ENCODE measurements at regions not wholly inside any gene's neighbourhood (a gene's known extent, or its start where the extent isn't known, plus 50 kb on each side); places are given as distances from the start of the nearest gene placed in this dataset.
"Not testable (repeated sequence)": the region's sequence is repeated elsewhere in the genome, so short reads cannot be mapped to it uniquely, and the experiment has no call there.

DNA sequence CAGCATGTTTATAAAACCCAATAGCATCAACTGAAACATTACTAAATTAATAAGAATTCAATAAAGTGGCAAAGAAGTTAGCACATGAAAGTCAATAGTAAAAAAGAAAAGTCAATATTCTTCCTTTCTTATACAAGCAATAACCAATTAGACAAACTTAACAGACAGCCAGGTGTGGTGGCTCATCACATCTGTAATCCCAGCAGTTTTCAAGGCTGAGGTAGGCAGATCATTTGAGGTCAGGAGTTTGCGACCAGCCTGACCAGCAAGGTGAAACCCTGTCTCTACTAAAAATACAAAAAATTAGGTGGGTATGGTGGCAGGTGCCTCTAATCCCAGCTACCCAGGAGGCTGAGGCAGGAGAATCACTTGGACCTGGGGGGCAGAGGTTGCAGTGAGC lies 275.9 kb downstream of the GOLGA6L6 start:
- not testable (repeated sequence) for H3K4me1 ChIP-seq (replicated peaks in 1 of 2); H3K4me3 ChIP-seq; H3K27ac ChIP-seq; ATAC-seq (replicated peaks in 6 of 8)
- in situ Hi-C loops (cut with MboI; ENCODE audit: low pct_unique_long_range_greater_than_20kb in 2 of 9, low sequenced_read_pairs in 9 of 9, unreplicated experiment in 9 of 9): loop anchor here in 1 of 9 experiments (25.0 kb wide), 1 partner anchor 122 kb away; no protein-coding TSS in a partner anchor
- WGBS, 10 experiments: 0 to 71% (median 46%) methylated on average over 1 of the region's 1 CpG; no CpG with 5 or more reads in 2 of the 10 experiments

DNA sequence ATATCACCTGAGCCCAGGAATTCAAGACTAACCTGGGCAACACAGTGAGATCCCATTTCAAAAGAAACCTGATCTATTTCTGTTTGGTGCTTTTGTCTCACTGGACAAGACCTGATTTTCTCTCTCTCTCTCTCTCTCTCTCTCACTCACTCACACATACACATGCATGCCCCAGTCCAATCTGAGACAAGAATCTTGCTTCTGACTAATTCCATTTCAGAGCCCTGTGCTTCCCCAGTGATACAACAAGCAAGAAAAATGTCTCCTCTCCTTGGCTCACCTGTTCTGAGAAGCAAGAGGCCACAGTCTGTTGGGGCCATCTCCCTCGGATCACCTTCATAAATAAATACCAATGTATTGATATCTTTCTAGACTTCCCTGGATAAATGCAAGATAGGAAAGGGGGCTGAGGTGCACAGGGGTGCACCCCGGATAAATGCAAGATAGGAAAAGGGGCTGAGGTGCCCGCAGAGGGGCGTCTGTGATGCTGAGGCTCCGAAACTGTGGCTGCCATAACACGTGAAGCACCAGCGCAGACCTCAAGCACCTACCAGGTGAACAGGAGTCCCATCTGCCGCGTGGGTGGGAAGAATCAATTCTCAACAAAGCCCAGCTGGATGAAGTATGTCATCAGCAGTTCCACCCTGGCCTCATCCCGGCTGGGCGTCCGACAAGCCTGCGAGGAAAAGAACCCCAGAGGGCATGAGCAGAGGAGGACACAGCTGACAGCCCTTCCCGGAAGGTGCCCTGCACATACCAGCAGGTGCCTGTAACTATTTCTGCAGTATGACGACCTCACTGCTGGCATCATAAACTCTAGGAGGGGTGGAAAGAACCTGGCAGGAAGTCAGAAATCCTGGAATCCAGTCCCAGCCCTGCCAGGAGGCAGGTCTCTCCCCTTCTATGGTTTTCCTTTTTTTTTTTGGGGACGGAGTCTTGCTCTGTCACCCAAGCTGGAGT lies 280.0 kb downstream of the GOLGA6L6 start:
- not testable (repeated sequence) for H3K27ac ChIP-seq; H3K4me3 ChIP-seq; H3K4me1 ChIP-seq (replicated peaks in 1 of 2); ATAC-seq (replicated peaks in 6 of 8)
- in situ Hi-C loops (cut with MboI; ENCODE audit: low pct_unique_long_range_greater_than_20kb in 2 of 9, low sequenced_read_pairs in 9 of 9, unreplicated experiment in 9 of 9): loop anchor here in 1 of 9 experiments (25.0 kb wide), 1 partner anchor 126 kb away; no protein-coding TSS in a partner anchor
- 0 to 80% (median 51%) methylated on average over 1 to 8 of the region's 16 CpGs; no CpG with 5 or more reads in 2 of the 10 experiments for WGBS, 10 experiments

DNA sequence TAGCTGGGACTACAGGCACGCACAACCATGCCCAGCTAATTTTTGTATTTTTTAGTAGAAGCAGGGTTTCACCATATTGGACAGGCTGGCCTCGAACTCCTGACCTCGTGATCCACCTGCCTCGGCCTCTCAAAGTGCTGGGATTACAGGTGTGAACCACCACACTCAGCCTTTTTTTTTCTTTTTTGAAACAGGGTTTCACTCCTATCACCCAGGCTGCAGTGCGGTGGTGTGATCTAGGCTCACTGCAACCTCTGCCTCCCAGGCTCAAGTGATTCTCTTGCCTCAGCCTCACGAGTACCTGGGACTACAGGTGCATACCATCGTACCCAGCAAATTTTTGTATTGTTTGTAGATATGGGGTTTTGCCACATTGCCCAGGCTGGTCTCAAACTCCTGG lies 280.9 kb downstream of the GOLGA6L6 start:
- not testable (repeated sequence) for H3K4me3 ChIP-seq; ATAC-seq (replicated peaks in 6 of 8); H3K4me1 ChIP-seq (replicated peaks in 1 of 2); H3K27ac ChIP-seq
- in situ Hi-C loops (cut with MboI; ENCODE audit: low pct_unique_long_range_greater_than_20kb in 2 of 9, low sequenced_read_pairs in 9 of 9, unreplicated experiment in 9 of 9): loop anchor here in 1 of 9 experiments (25.0 kb wide), 1 partner anchor 127 kb away; no protein-coding TSS in a partner anchor
- WGBS, 10 experiments: 12 to 69% (median 38%) methylated on average over 2 to 7 of the region's 7 CpGs; no CpG with 5 or more reads in 1 of the 10 experiments

DNA sequence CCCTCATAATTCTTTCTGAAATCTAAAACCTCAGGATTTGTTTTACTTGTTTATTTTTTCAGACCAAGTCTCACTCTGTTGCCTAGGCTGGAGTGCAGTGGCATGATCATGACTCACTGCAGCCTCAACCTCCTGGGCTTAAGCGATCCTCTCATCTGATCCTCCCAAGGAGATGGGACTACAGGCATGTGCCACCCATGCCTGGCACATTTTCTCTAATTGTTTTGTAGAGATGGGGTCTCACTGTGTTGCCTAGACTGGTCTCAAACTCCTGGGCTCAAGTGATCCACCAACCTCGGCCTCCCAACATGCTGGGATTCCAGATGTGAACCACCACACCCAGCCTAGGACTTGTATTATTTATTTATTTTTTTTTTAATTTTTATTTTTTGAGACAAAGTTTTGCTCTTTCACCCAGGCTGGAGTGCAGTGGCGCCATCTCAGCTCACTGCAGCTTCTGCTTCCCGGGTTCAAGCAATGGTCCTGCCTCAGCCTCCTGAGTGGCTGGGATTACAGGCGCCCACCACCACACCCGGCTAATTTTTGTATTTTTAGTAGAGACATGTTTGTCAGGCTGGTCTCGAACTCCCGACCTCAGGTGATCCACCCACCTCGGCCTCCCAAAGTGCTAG lies 281.9 kb downstream of the GOLGA6L6 start:
- not testable (repeated sequence) for H3K27ac ChIP-seq; H3K4me1 ChIP-seq (replicated peaks in 1 of 2); ATAC-seq (replicated peaks in 6 of 8); H3K4me3 ChIP-seq
- WGBS, 10 experiments: 18 to 77% (median 50%) methylated on average over 2 to 9 of the region's 9 CpGs; no CpG with 5 or more reads in 1 of the 10 experiments
- in situ Hi-C loops (cut with MboI; ENCODE audit: low pct_unique_long_range_greater_than_20kb in 2 of 9, low sequenced_read_pairs in 9 of 9, unreplicated experiment in 9 of 9): loop anchor here in 1 of 9 experiments (25.0 kb wide), 1 partner anchor 128 kb away; no protein-coding TSS in a partner anchor

DNA sequence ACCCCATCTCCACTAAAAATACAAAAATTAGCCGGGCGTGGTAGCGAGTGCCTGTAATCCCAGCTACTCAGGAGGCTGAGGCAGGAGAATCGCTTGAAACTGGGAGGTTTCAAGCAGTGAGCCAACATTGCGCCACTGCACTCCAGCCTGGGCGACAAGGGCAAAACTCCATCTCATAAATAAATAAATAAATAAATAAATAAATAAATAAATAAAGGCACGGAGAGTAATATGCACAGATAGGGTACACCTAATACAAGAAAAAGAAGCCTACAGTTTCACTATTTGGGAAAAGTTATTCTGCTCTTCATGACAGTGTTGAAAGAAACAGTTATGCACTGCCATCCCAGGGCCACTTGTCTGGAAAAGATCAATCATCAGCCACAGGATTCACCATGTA lies 285.2 kb downstream of the GOLGA6L6 start:
- 53 to 89% (median 70%) methylated on average over 3 to 7 of the region's 7 CpGs; no CpG with 5 or more reads in 1 of the 10 experiments for WGBS, 10 experiments
- ATAC-seq (replicated peaks in 6 of 8); H3K27ac ChIP-seq; H3K4me1 ChIP-seq (replicated peaks in 1 of 2); H3K4me3 ChIP-seq: not testable (repeated sequence)
- in situ Hi-C loops (cut with MboI; ENCODE audit: low pct_unique_long_range_greater_than_20kb in 2 of 9, low sequenced_read_pairs in 9 of 9, unreplicated experiment in 9 of 9): loop anchor here in 1 of 9 experiments (25.0 kb wide), 1 partner anchor 131 kb away; no protein-coding TSS in a partner anchor

DNA sequence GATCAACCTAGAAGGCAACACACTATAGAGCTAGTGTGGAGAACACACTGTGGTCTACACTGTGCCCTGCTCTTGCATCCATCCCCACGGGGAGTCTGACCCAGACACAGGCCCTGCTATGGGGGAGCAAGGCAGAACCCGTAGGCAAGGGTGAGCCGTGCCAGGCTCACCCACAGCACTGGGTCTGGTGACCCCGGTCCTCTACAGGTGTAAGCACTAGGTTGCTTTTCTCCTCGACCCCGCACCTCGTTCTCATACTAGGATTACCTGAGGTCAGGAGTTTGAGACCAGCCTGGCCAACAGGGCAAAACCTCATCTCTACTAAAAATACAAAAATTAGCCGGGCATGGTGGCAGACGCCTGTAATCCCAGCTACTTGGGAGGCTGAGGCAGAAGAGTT lies 286.0 kb downstream of the GOLGA6L6 start:
- H3K27ac ChIP-seq; H3K4me1 ChIP-seq (replicated peaks in 1 of 2); H3K4me3 ChIP-seq; ATAC-seq (replicated peaks in 6 of 8): not testable (repeated sequence)
- WGBS, 10 experiments: 5 to 60% (median 30%) methylated on average over 1 to 3 of the region's 9 CpGs; no CpG with 5 or more reads in 4 of the 10 experiments
- in situ Hi-C loops (cut with MboI; ENCODE audit: low pct_unique_long_range_greater_than_20kb in 2 of 9, low sequenced_read_pairs in 9 of 9, unreplicated experiment in 9 of 9): loop anchor here in 1 of 9 experiments (25.0 kb wide), 1 partner anchor 132 kb away; no protein-coding TSS in a partner anchor

DNA sequence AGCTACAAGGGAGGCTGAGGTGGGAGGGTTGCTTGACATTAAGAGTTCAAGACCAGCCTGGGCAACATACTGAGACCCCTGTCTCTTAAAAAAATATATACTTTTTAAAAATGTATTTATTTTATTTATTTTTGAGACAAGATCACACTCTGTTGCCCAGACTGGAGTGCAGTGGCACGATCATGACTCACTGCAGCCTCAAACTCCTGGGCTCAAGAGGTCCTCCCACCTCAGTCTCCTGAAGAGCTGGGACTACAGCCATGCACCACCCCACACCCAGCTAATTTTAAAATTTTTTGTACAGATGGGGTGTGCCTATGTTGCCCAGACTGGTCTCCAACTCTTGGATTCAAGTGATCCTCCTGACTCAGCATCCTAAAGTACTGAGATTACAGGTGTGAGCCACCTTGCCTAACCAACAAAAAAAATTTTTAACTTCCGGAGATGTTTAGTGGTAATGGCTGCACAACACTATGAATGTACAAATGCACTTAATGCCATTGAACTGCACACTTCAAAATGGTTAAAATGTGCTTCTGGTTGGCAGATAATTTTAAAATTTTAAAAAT lies 288.5 kb downstream of the GOLGA6L6 start:
- ATAC-seq (replicated peaks in 6 of 8); H3K27ac ChIP-seq; H3K4me1 ChIP-seq (replicated peaks in 1 of 2); H3K4me3 ChIP-seq: not testable (repeated sequence)
- 0 to 25% (median 18%) methylated on average over 1 to 2 of the region's 2 CpGs for WGBS, 10 experiments
- in situ Hi-C loops (cut with MboI; ENCODE audit: low pct_unique_long_range_greater_than_20kb in 2 of 9, low sequenced_read_pairs in 9 of 9, unreplicated experiment in 9 of 9): loop anchor here in 1 of 9 experiments (25.0 kb wide), 1 partner anchor 134 kb away; no protein-coding TSS in a partner anchor

DNA sequence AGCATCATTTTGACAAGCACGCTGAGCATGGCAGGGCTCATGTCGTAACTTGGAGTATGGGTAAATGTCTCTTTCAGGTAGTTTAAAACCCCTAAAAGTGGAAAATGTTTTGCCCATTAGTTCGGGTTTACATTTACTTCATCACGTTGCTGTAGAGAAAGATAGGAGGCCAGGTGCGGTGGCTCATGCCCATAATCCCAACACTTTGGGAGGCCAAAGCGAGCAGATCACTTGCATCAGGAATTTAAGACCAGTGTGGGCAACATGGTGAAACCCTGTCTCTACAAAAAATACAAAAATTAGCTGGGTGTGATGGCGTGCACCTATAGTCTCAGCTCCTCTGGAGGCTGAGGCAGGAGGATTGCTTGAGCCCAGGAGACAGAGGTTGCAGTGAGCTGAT lies 289.6 kb downstream of the GOLGA6L6 start:
- ATAC-seq (replicated peaks in 6 of 8); H3K27ac ChIP-seq; H3K4me1 ChIP-seq (replicated peaks in 1 of 2); H3K4me3 ChIP-seq: not testable (repeated sequence)
- in situ Hi-C loops (cut with MboI; ENCODE audit: low pct_unique_long_range_greater_than_20kb in 2 of 9, low sequenced_read_pairs in 9 of 9, unreplicated experiment in 9 of 9): loop anchor here in 1 of 9 experiments (25.0 kb wide), 1 partner anchor 135 kb away; no protein-coding TSS in a partner anchor
- 9 to 66% (median 47%) methylated on average over 1 to 7 of the region's 7 CpGs; no CpG with 5 or more reads in 1 of the 10 experiments for WGBS, 10 experiments

DNA sequence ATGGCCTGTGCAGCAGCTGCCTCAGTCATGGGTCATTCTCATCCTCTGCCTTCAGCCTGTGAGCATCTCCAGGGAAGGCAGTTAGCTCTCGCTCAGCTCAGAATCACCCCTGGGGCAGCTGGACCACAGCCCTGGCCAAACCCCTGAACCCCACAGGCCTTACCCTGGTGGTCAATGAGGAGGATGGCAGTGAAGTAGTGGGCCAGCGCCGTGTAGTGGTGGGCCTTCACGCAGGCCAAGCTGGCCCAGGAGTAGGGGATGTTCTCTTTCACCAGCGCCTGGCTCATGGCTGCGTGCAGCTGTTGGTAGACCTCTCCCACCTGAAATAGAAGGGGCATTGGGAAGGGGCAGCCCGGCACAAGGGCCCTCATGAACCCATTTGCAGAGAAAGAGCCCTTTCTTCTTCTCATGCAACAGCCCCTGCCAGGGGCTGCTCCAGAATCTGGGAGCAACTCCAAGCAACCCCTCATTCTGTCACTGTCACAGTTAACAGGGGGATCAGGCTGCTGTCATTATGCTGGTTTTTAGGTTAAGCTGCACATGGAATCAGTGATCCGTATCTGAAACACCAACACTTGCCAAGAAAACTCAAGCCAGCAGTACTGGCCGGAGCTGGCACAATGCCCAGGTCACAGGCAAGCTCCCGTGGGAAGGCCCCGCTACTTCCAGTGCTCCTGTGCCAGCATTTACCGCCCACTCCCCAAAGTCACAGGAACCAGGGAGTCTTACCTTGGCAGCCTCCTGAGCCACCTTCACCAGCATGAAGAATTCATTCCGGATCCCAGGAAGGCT lies 290.2 kb downstream of the GOLGA6L6 start:
- not testable (repeated sequence) for H3K4me1 ChIP-seq (replicated peaks in 1 of 2); ATAC-seq (replicated peaks in 6 of 8); H3K27ac ChIP-seq; H3K4me3 ChIP-seq
- WGBS, 10 experiments: 30 to 100% (median 55%) methylated on average over 1 to 6 of the region's 13 CpGs; no CpG with 5 or more reads in 3 of the 10 experiments
- in situ Hi-C loops (cut with MboI; ENCODE audit: low pct_unique_long_range_greater_than_20kb in 2 of 9, low sequenced_read_pairs in 9 of 9, unreplicated experiment in 9 of 9): loop anchor here in 1 of 9 experiments (25.0 kb wide), 1 partner anchor 136 kb away; no protein-coding TSS in a partner anchor

DNA sequence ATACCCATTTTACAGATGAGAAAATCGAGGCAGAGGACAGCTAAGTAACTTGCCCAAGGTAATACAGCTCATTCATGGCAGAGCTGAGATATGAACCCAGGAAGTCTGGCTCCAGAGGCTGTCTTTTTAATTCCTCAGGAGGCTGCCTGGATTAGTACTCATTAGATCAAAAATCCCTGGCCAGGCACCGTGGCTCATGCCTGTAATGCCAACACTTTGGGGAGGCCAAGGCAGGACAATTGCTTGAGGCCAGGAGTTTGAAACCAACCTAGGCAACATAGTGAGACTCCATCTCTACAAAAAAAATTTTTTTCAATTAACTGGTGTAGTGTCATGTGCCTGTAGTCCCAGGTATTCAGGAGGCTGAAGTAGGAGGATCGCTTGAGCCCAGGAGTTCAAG lies 291.4 kb downstream of the GOLGA6L6 start:
- not testable (repeated sequence) for H3K4me1 ChIP-seq (replicated peaks in 1 of 2); ATAC-seq (replicated peaks in 6 of 8); H3K27ac ChIP-seq; H3K4me3 ChIP-seq
- in situ Hi-C loops (cut with MboI; ENCODE audit: low pct_unique_long_range_greater_than_20kb in 2 of 9, low sequenced_read_pairs in 9 of 9, unreplicated experiment in 9 of 9): loop anchor here in 1 of 9 experiments (25.0 kb wide), 1 partner anchor 137 kb away; no protein-coding TSS in a partner anchor
- WGBS, 10 experiments: 4 to 86% (median 45%) methylated on average over 1 to 3 of the region's 3 CpGs

DNA sequence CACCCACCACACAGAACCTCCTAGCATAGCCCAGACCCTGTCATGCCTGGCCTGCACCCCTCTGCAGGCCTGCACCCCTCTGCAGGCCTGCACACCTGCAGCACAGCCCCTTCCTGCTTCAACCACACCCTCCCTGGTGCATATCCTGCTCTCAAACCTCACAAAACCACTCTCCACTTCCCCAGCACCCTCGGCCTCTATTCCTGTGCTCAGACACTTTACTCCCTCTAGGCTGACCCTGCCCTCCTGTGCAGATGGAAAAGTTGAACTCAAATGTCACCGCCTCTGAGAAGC lies 292.0 kb downstream of the GOLGA6L6 start:
- H3K4me3 ChIP-seq; H3K4me1 ChIP-seq (replicated peaks in 1 of 2); in situ Hi-C loops (cut with MboI; ENCODE audit: low pct_unique_long_range_greater_than_20kb in 2 of 9, low sequenced_read_pairs in 9 of 9, unreplicated experiment in 9 of 9); ATAC-seq (replicated peaks in 6 of 8); H3K27ac ChIP-seq: not testable (repeated sequence)
- WGBS, 10 experiments: 13 to 100% (median 41%) methylated on average over 1 to 2 of the region's 2 CpGs; no CpG with 5 or more reads in 3 of the 10 experiments

DNA sequence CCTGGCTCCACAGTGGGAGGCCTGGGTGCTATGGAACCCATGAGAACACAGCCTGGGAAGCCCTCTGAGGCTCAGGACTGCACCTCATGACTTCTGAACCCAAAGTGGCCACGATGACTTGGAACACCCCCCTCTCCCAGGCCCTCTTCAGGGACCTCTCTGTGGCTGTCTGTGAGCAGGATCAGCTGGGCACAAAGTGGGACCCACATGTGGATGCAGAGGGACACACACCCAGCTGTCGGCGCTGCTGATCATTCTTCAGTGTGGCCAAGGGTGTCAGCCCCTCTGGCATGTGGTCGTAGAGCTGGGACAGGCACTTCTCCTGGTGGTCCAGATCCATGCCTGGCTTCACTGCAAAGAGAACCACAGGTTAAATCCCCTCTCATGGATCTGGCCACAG lies 293.2 kb downstream of the GOLGA6L6 start:
- H3K4me1 ChIP-seq (replicated peaks in 1 of 2); H3K27ac ChIP-seq; ATAC-seq (replicated peaks in 6 of 8); H3K4me3 ChIP-seq; in situ Hi-C loops (cut with MboI; ENCODE audit: low pct_unique_long_range_greater_than_20kb in 2 of 9, low sequenced_read_pairs in 9 of 9, unreplicated experiment in 9 of 9): not testable (repeated sequence)
- 0 to 100% (median 33%) methylated on average over 1 to 4 of the region's 4 CpGs; no CpG with 5 or more reads in 6 of the 10 experiments for WGBS, 10 experiments
